Osteocyte (in vitro differentiated cells): ENCODE measurements at regions not wholly inside any gene's neighbourhood (a gene's known extent, or its start where the extent isn't known, plus 50 kb on each side); places are given as distances from the start of the nearest gene placed in this dataset.

Experiments used
- DNase-seq: peaks from one replicate; pipeline ENCODE4 v3.0.0; 2021; ENCODE audit warnings: mixed read lengths; ENCODE audit not compliant: unreplicated experiment; ENCODE audit errors: extremely low spot score
- H3K27ac Mint-ChIP-seq: one replicate; pipeline ENCODE4 v1.8.0; 2021; ENCODE audit warnings: mild to moderate bottlenecking, mixed read lengths; ENCODE audit not compliant: unreplicated experiment
- H3K27me3 Mint-ChIP-seq: one replicate; pipeline ENCODE4 v1.8.0; 2021; ENCODE audit warnings: mixed read lengths; ENCODE audit not compliant: unreplicated experiment
- H3K36me3 Mint-ChIP-seq: one replicate; pipeline ENCODE4 v1.8.0; 2021; ENCODE audit warnings: mixed read lengths; ENCODE audit not compliant: unreplicated experiment
- H3K4me1 Mint-ChIP-seq: one replicate; pipeline ENCODE4 v1.8.0; 2021; ENCODE audit warnings: mixed read lengths; ENCODE audit not compliant: unreplicated experiment
- H3K4me3 Mint-ChIP-seq: one replicate; pipeline ENCODE4 v1.8.0; 2021; ENCODE audit warnings: mild to moderate bottlenecking, moderate library complexity, mixed read lengths; ENCODE audit not compliant: unreplicated experiment
- H3K9me3 Mint-ChIP-seq: one replicate; pipeline ENCODE4 v1.8.0; 2021; ENCODE audit warnings: mixed read lengths; ENCODE audit not compliant: unreplicated experiment
- TF ChIP-seq, protein P1 (sequence below): fragments of 200-600 bp; sonication (generic); IDR thresholded peaks from 2 replicates; pipeline ENCODE4 v1.5.0; 2021; ENCODE audit warnings: antibody characterized with exemption, mild to moderate bottlenecking, moderate library complexity

DNA sequence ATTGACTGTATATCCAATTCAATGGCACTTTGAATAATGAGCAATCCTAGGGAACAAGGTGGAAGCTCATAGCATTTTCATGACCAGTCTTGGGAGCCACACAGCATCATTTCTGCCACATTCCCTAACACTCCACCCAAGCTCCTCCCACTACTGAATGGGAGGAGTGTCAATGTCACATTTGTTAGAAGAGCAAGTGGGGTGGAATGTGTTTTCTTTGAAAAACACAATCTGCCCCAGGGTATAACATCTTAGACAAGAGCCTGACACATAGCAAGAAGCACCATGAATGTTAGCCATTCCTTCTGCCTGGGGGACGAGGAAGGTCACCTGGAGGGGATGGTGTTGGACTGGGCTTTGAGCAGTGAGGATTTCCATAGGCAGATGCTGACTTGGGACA, 258.3 kb upstream of the PMEPA1 start:
- Mint-ChIP-seq H3K27me3 (peaks cover 50% of the 10 kb centered on the region), H3K36me3 (no peaks in the 10 kb centered on the region), H3K27ac (no peak overlapping the region), H3K4me3 (no peak overlapping the region), H3K4me1 (peaks cover 9% of the 10 kb centered on the region), H3K9me3 (no peaks in the 10 kb centered on the region)
- TF ChIP-seq, protein P1, sequence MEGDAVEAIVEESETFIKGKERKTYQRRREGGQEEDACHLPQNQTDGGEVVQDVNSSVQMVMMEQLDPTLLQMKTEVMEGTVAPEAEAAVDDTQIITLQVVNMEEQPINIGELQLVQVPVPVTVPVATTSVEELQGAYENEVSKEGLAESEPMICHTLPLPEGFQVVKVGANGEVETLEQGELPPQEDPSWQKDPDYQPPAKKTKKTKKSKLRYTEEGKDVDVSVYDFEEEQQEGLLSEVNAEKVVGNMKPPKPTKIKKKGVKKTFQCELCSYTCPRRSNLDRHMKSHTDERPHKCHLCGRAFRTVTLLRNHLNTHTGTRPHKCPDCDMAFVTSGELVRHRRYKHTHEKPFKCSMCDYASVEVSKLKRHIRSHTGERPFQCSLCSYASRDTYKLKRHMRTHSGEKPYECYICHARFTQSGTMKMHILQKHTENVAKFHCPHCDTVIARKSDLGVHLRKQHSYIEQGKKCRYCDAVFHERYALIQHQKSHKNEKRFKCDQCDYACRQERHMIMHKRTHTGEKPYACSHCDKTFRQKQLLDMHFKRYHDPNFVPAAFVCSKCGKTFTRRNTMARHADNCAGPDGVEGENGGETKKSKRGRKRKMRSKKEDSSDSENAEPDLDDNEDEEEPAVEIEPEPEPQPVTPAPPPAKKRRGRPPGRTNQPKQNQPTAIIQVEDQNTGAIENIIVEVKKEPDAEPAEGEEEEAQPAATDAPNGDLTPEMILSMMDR: no peak
- DNase-seq: no peak

DNA sequence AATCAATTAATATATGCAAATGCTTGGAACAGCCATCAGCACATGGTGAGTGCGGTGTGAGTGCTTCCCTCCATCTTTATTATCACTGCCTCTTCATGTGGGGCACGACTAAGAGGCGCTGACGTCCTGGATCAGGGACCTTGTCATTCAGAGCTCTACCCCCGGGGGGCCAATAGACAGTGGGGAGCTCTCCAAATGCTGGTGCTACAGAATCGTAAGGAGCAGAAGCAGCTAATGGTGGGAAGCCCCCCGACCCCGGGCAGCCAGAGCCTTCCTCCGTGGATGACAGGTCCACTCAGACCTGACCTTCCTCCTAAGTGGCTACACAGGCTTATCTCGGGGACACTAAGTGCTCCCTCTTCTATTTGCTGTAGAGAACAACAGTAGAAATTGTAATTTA, 257.5 kb upstream of the PMEPA1 start:
- Mint-ChIP-seq H3K27me3 (peaks cover 54% of the 10 kb centered on the region), H3K27ac (no peak overlapping the region), H3K9me3 (no peaks in the 10 kb centered on the region), H3K36me3 (no peaks in the 10 kb centered on the region), H3K4me1 (peaks cover 9% of the 10 kb centered on the region), H3K4me3 (no peak overlapping the region)
- no peak for DNase-seq
- TF ChIP-seq, protein P1: no peak

DNA sequence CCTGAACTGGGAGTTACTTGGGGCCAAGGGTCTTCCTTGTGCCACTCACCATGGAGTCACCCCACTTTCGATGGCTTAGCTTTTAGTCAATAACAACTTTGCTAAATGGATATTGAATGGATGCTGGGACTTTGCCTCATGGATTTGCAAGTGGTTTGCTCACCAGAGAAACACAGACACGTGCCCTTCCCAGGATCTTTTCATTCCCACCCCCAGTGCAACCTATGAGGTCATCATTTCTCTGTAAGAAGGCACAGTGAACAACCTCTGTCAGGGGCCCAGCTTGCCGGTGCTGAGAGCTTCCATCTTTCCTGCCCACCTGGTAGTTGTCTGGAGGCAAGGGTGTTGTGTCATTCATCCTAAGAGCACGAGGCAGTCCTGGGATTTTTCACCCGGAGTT, 256.8 kb upstream of the PMEPA1 start:
- TF ChIP-seq, protein P1: no peak
- no peak overlapping the region for H3K27ac Mint-ChIP-seq
- peaks cover 48% of the 10 kb centered on the region for H3K27me3 Mint-ChIP-seq
- peaks cover 9% of the 10 kb centered on the region for H3K4me1 Mint-ChIP-seq
- no peaks in the 10 kb centered on the region for H3K36me3 Mint-ChIP-seq
- no peak overlapping the region for H3K4me3 Mint-ChIP-seq
- DNase-seq: no peak
- no peaks in the 10 kb centered on the region for H3K9me3 Mint-ChIP-seq

DNA sequence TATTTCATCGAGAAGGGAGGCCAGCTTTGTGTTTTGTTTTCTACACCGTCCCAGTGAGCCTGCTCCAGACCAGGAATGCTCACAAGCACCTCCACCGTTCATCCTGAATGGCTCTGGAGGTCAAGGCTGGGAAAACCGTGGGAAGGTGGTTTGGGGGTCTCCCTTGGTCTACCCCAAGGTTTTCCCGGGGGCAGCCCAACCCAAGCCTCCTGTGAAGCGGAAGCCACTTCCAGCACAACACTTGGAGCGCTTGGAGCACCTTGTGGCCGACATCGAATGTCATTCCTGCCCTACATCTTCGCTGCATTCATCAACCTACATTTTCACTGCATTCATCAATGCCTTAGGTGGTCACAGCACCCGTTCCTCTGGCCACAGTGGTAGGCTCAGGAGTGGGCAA, 255.6 kb upstream of the PMEPA1 start:
- no peaks in the 10 kb centered on the region for H3K36me3 Mint-ChIP-seq
- H3K4me3 Mint-ChIP-seq: no peak overlapping the region
- no peaks in the 10 kb centered on the region for H3K9me3 Mint-ChIP-seq
- no peak overlapping the region for H3K27ac Mint-ChIP-seq
- no peak for DNase-seq
- TF ChIP-seq, protein P1: no peak
- H3K27me3 Mint-ChIP-seq: peaks cover 43% of the 10 kb centered on the region
- peaks cover 9% of the 10 kb centered on the region for H3K4me1 Mint-ChIP-seq

DNA sequence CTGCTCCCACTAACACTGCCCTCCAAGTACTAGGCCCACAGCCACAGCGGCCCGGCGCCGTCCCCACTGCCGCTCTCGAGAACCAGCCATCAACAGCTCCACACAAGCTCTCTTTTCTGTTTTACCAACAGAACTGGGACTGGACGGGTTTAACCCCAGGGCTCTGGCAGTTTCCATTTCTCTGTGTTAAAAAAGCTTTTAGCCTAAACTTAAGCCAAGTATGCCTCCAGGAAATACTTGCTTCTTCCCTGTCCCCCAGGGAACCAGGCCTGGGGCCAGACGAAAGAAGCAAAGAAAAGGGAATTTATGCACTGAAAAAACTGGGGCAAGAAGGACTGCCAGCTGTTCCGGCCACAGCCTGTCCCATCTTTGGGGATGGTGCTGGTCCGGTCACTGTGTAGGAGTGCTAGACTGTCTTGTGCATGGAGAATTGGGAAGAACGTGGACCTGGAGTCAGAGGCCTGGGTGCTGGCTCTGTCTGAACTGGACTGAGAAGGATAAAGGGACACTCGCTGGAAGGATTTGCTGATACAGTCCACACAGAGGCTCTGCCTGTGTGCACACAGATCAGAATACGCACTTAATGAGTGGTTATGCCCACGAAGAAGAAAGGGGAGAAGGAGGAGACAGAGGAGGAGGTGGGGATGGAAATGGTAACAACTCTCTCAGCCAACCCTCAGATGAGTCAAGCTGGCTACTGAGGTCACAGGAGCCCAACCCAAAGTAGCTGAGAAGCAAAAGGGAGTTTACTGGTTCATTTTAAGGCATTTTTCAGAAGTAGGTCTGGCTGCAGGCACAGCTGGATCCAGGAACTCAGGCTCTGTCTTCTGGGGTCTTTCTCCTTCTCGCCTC, 254.4 kb upstream of the PMEPA1 start:
- peaks cover 41% of the 10 kb centered on the region for H3K27me3 Mint-ChIP-seq
- peaks cover 9% of the 10 kb centered on the region for H3K4me1 Mint-ChIP-seq
- DNase-seq: no peak
- no peaks in the 10 kb centered on the region for H3K36me3 Mint-ChIP-seq
- no peak overlapping the region for H3K4me3 Mint-ChIP-seq
- no peak overlapping the region for H3K27ac Mint-ChIP-seq
- TF ChIP-seq, protein P1: no peak
- no peaks in the 10 kb centered on the region for H3K9me3 Mint-ChIP-seq
